ENCODE measurements at regions not wholly inside any gene's neighbourhood (a gene's known extent, or its start where the extent isn't known, plus 50 kb on each side); places are given as distances from the start of the nearest gene placed in this dataset.

DNA sequence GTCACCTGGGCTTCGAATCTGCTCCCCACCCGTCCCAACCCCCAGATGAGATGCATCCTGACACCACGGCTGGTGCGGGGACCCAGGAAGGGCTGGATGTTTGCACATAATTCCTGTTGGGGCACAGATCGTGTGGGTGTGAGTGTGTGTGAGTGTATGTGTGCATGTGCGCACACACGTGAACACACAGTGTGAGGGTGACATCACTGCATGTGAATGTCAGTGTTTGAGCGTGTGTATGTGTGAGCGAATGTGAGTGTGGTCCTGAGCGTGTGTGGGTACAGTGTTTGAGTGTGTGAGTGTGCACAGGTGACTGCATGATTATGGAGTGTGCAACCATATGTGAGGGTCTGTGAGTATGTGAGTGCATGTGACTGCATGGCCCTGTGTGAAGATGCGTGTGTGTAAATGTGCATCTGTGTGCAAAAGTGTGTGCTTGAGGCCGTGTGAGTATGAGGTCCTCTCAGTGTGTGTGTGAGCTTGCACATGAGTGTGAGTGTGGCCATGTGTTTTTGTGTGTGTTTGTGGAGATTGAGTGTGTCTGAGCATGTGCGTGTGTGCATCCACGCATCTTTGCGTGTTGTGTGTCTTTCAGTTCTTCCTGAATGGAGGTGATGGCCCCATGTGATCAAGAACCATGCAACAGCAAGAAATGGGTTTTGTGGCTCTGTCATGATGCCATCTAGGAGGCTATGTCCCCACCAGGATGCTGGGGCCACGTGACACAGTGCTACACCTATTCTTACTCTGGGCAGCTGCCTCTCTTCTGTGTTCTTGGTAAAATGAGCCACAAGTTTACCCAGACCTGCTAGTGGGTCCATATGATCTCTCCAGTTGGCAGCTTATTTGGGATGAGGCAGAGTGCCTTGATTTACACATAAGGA, 70.5 kb upstream of the GCSH start:
- H3K4me3 ChIP-seq: no peak overlapping the region
- no peaks in the 10 kb centered on the region for H3K4me1 ChIP-seq (ENCODE audit: control insufficient read depth in 5 of 5, insufficient read depth in 5 of 5, low read length in 5 of 5)
- no peak overlapping the region for H3K27ac ChIP-seq (ENCODE audit: low read depth in 1 of 2, low read length in 1 of 2)
- H3K9ac ChIP-seq (ENCODE audit: insufficient read depth in 1 of 2, low read length in 2 of 2): no peak overlapping the region
- TF ChIP-seq, protein P1, sequence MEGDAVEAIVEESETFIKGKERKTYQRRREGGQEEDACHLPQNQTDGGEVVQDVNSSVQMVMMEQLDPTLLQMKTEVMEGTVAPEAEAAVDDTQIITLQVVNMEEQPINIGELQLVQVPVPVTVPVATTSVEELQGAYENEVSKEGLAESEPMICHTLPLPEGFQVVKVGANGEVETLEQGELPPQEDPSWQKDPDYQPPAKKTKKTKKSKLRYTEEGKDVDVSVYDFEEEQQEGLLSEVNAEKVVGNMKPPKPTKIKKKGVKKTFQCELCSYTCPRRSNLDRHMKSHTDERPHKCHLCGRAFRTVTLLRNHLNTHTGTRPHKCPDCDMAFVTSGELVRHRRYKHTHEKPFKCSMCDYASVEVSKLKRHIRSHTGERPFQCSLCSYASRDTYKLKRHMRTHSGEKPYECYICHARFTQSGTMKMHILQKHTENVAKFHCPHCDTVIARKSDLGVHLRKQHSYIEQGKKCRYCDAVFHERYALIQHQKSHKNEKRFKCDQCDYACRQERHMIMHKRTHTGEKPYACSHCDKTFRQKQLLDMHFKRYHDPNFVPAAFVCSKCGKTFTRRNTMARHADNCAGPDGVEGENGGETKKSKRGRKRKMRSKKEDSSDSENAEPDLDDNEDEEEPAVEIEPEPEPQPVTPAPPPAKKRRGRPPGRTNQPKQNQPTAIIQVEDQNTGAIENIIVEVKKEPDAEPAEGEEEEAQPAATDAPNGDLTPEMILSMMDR (IDR thresholded peaks at IDR 0.05; ENCODE audit: control extremely low read depth, extremely low read depth): no peak
- DNase-seq: no peak
- no peaks in the 10 kb centered on the region for H3K27me3 ChIP-seq (ENCODE audit: control insufficient read depth in 3 of 3, insufficient read depth in 3 of 3, low read length in 2 of 3)
- whole genome bisulfite sequencing, 2 donors: 82 to 84% methylated on average over 16 of the region's 16 CpGs
- no peaks in the 10 kb centered on the region for H3K36me3 ChIP-seq (ENCODE audit: control insufficient read depth in 4 of 4, insufficient read depth in 4 of 4, low read length in 4 of 4)
- ATAC-seq (ENCODE audit: insufficient read depth, low FRiP score): no peak
- H3K9me3 ChIP-seq (ENCODE audit: control insufficient read depth in 4 of 4, insufficient read depth in 3 of 4, low read length in 3 of 4): peaks cover 0 to 5% (median 0%) of the 10 kb centered on the region in 4 donors

DNA sequence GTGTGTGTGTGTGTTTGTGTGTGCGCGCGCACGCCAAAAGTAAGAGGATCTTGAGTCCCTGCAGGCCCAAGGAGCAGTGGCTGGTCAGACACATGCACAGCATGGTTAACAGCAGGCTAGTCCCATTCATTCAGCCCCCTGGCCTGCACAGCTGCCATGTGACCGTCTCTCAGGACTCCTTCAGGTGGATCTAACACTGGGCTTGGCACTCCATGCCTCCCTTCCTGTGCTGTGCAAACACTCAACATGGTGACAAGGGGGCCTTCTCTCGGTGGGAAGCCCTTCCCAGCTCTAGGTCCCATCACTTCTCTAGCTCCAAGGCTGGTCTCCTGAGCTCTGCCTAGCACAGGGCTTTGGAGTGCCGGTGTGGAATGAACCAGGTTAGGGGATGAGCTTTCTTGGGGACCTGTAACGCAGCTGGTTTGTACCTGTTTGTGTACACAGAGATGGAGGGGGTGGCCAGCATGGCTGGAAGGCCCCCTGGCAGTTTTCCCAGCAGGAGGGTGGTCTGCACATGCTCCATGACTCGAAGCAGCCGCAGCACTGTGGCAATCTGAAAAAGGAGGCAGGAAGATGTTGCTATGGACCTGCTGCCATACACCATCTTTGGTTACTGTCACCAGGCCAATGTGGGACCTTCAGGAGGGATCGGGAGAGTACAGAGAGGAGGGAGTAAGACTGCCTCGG, 69.4 kb upstream of the GCSH start:
- no peak overlapping the region for H3K9ac ChIP-seq (ENCODE audit: insufficient read depth in 1 of 2, low read length in 2 of 2)
- ATAC-seq (ENCODE audit: insufficient read depth, low FRiP score) (no peak), DNase-seq (no peak)
- no peaks in the 10 kb centered on the region for H3K27me3 ChIP-seq (ENCODE audit: control insufficient read depth in 3 of 3, insufficient read depth in 3 of 3, low read length in 2 of 3)
- no peak overlapping the region for H3K27ac ChIP-seq (ENCODE audit: low read depth in 1 of 2, low read length in 1 of 2)
- peaks cover 0 to 7% (median 0%) of the 10 kb centered on the region in 4 donors for H3K9me3 ChIP-seq (ENCODE audit: control insufficient read depth in 4 of 4, insufficient read depth in 3 of 4, low read length in 3 of 4)
- H3K36me3 ChIP-seq (ENCODE audit: control insufficient read depth in 4 of 4, insufficient read depth in 4 of 4, low read length in 4 of 4): no peaks in the 10 kb centered on the region
- WGBS, 2 donors: 67 to 85% methylated on average over 12 of the region's 12 CpGs
- no peak overlapping the region for H3K4me3 ChIP-seq
- H3K4me1 ChIP-seq (ENCODE audit: control insufficient read depth in 5 of 5, insufficient read depth in 5 of 5, low read length in 5 of 5): no peaks in the 10 kb centered on the region
- TF ChIP-seq, protein P1 (IDR thresholded peaks at IDR 0.05; ENCODE audit: control extremely low read depth, extremely low read depth): no peak

DNA sequence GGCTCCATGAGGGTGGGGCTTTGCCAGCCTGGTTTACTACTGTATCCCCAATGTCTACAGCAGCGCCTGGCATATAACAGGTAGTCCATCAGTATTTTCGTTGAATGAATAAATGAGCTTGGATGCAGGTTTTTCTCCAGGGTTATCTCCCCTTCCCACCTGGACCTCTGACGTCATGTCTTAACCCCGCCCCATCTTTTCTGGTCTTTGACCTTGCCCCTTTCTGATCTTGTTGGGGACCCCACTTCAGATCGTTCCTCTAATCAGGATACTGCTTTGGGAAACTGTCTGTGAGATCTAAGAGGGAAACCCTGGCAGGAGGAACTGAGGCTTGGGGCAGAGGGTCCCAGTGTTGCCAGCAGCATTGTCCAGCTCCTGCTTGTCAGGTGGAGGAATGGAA, 68.8 kb upstream of the GCSH start:
- TF ChIP-seq, protein P1 (IDR thresholded peaks at IDR 0.05; ENCODE audit: control extremely low read depth, extremely low read depth): no peak
- Histone ChIP-seq H3K9me3 (ENCODE audit: control insufficient read depth in 4 of 4, insufficient read depth in 3 of 4, low read length in 3 of 4) (peaks cover 0 to 9% (median 0%) of the 10 kb centered on the region in 4 donors), H3K27me3 (ENCODE audit: control insufficient read depth in 3 of 3, insufficient read depth in 3 of 3, low read length in 2 of 3) (no peaks in the 10 kb centered on the region), H3K4me3 (no peak overlapping the region), H3K9ac (ENCODE audit: insufficient read depth in 1 of 2, low read length in 2 of 2) (no peak overlapping the region), H3K36me3 (ENCODE audit: control insufficient read depth in 4 of 4, insufficient read depth in 4 of 4, low read length in 4 of 4) (no peaks in the 10 kb centered on the region), H3K27ac (ENCODE audit: low read depth in 1 of 2, low read length in 1 of 2) (no peak overlapping the region), H3K4me1 (ENCODE audit: control insufficient read depth in 5 of 5, insufficient read depth in 5 of 5, low read length in 5 of 5) (no peaks in the 10 kb centered on the region)
- 82 to 92% methylated on average over 5 of the region's 5 CpGs for WGBS, 2 donors
- ATAC-seq (ENCODE audit: insufficient read depth, low FRiP score) (no peak), DNase-seq (no peak)

All from lung (tissue), 11 donors.